SU-DHL-6 (cell line): ENCODE measurements at regions not wholly inside any gene's neighbourhood (a gene's known extent, or its start where the extent isn't known, plus 50 kb on each side); places are given as distances from the start of the nearest gene placed in this dataset.

Source experiments
- CTCF ChIP-seq: fragments of 200-600 bp; sonication (generic); IDR thresholded peaks from one replicate; pipeline ENCODE4 v1.5.1; 2017; ENCODE audit warnings: antibody characterized with exemption, mild to moderate bottlenecking, low read length, moderate library complexity; ENCODE audit not compliant: insufficient read depth, poor library complexity, severe bottlenecking
- EZH2phosphoT487 ChIP-seq: fragments of 200-600 bp; sonication (generic), shearing (Covaris generic); conservative IDR thresholded peaks from 2 replicates; pipeline ENCODE4 v1.6.1; 2018; ENCODE audit warnings: mild to moderate bottlenecking, antibody characterized with exemption, low read length, moderate library complexity, mixed read lengths

- TF ChIP-seq CTCF (no peak), EZH2phosphoT487 (no peak)
These were observed 975.5 kb downstream of the OLFM4 start for GRCh38 chr13:54004026-54004699.
